Renal cortex interstitium (tissue), 11 donors: ENCODE measurements at regions not wholly inside any gene's neighbourhood (a gene's known extent, or its start where the extent isn't known, plus 50 kb on each side); places are given as distances from the start of the nearest gene placed in this dataset.
"Not testable (repeated sequence)": the region's sequence is repeated elsewhere in the genome, so short reads cannot be mapped to it uniquely, and the experiment has no call there.

ENCODE experiments used
- DNase-seq, 11 donors: peaks; one replicate each; pipeline ENCODE4 v3.0.0-alpha.2; 2013; ENCODE audit warnings: low read depth in 9 of 11, low spot score in 4 of 11; ENCODE audit errors: extremely low read depth in 1 of 11

GRCh38 chr5:57063773-57064172, 110.1 kb upstream of the GPBP1 start:
- no peak for DNase-seq

- no peak for DNase-seq
These were observed 106.8 kb upstream of the GPBP1 start for GRCh38 chr5:57066924-57067596.

GRCh38 chr5:57067597-57067924, 106.3 kb upstream of the GPBP1 start:
- DNase-seq: no peak

- no peak for DNase-seq
These were observed 104.6 kb upstream of the GPBP1 start for GRCh38 chr5:57069115-57069835.

GRCh38 chr5:57072218-57072892, 101.5 kb upstream of the GPBP1 start:
- no peak for DNase-seq

- no peak for DNase-seq
These were observed 91.3 kb upstream of the GPBP1 start for GRCh38 chr5:57082441-57083067.

- no peak for DNase-seq
These were observed 88.4 kb upstream of the GPBP1 start for GRCh38 chr5:57085306-57086081.

- DNase-seq: not testable (repeated sequence)
These were observed 85.9 kb upstream of the GPBP1 start for GRCh38 chr5:57087947-57088346.

- DNase-seq: no peak
These were observed 78.8 kb upstream of the GPBP1 start for GRCh38 chr5:57094753-57095683.

- DNase-seq: no peak
These were observed 76.3 kb upstream of the GPBP1 start for GRCh38 chr5:57097526-57097925.

GRCh38 chr5:57102189-57102904, 71.5 kb upstream of the GPBP1 start:
- no peak for DNase-seq

GRCh38 chr5:57102905-57103255, 71.0 kb upstream of the GPBP1 start:
- no peak for DNase-seq

- no peak for DNase-seq
These were observed 70.4 kb upstream of the GPBP1 start for GRCh38 chr5:57103317-57103907.

- no peak for DNase-seq
These were observed 67.2 kb upstream of the GPBP1 start for GRCh38 chr5:57106661-57107060.

- no peak for DNase-seq
These were observed 61.9 kb upstream of the GPBP1 start for GRCh38 chr5:57111993-57112392.

- DNase-seq: no peak
These were observed 60.4 kb upstream of the GPBP1 start for GRCh38 chr5:57113481-57113880.

- no peak for DNase-seq
These were observed 56.3 kb upstream of the GPBP1 start for GRCh38 chr5:57117596-57117995.
